GM12865 (cell line): ENCODE measurements at regions not wholly inside any gene's neighbourhood (a gene's known extent, or its start where the extent isn't known, plus 50 kb on each side); places are given as distances from the start of the nearest gene placed in this dataset.
A peak's percentile ranks its signal among the peaks of the same experiment; 100 is the strongest.

Source experiments
- DNase-seq: peaks from one replicate; pipeline ENCODE4 v3.0.0; 2010; ENCODE audit warnings: low read depth
- H3K4me3 ChIP-seq: 2 replicates; pipeline ENCODE4 v1.5.1; 2011; ENCODE audit warnings: mild to moderate bottlenecking, low read depth, low read length, control low read depth
- TF ChIP-seq, protein P1 (sequence below): IDR thresholded peaks from 2 replicates; pipeline ENCODE4 v1.5.1; 2011; ENCODE audit warnings: low read length, control low read depth, low read depth, inconsistent platforms; ENCODE audit not compliant: insufficient read depth; ENCODE audit errors: missing control alignments

DNA sequence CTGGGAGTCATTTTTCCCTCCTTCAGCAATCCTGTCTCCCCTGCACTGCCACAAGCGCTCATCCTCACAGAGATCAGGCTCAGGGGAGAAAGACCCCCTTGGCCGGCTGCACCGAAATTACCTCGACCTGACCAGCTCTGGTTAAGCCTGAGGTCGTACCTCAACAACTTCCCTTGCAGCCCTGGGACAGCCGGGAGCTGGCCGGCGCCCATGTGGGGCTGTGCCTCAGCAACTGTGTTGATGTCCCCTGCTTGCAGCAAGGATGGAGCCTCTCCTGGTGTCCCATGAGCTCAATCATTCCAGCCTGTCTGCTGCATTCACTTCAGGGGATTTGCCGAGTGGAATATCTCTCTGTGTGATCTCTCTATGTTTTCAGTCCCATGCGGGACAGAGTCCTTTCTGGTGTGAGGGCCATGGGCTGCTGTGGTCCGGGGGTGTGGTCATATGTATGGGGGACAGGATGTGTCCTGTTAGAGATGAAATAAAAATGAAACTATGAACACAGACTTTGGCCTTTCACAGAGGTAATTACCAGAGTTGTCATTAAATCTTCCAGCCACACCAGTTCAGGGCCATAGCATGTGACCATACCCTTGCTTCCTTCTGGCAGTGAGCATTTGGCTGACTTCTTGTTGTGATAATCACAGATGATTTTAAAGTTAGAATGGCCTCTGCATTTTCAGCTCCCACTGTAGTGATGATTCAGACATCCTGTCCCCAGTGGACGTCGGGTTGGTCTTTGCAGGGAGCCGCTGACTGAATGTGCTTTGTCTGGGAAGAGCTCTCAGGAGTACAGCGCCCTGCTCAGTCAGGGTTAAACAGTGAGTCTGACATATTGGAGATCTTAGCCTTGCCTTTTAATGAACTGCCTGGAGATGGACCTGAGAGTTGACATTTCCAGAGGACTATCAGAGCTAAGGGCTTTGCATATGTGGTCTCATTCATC, 405.9 kb downstream of the AACS start:
- no peak overlapping the region for H3K4me3 ChIP-seq
- DNase-seq: peak; percentile 18
- TF ChIP-seq, protein P1, sequence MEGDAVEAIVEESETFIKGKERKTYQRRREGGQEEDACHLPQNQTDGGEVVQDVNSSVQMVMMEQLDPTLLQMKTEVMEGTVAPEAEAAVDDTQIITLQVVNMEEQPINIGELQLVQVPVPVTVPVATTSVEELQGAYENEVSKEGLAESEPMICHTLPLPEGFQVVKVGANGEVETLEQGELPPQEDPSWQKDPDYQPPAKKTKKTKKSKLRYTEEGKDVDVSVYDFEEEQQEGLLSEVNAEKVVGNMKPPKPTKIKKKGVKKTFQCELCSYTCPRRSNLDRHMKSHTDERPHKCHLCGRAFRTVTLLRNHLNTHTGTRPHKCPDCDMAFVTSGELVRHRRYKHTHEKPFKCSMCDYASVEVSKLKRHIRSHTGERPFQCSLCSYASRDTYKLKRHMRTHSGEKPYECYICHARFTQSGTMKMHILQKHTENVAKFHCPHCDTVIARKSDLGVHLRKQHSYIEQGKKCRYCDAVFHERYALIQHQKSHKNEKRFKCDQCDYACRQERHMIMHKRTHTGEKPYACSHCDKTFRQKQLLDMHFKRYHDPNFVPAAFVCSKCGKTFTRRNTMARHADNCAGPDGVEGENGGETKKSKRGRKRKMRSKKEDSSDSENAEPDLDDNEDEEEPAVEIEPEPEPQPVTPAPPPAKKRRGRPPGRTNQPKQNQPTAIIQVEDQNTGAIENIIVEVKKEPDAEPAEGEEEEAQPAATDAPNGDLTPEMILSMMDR: no peak

DNA sequence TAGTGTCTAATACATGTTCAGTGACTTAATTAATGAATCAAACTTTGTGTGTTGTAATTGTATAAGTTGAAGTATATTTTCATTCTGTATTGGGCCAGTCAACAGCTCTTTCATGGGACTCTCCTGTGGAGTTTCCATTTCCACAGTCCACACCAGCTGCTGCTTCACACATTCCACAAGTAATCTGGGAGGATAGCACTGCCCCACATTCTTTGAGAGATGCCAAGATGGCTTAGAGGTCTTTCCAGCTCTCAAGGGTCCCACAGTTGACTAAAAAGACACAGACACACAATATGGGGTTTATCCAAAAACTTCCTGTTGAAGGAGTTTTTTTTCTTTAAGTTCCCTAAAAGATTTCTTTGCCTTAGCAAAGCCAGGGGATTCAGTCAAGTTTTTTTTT, 408.3 kb downstream of the AACS start:
- TF ChIP-seq, protein P1: no peak
- H3K4me3 ChIP-seq: no peak overlapping the region
- DNase-seq: no peak

DNA sequence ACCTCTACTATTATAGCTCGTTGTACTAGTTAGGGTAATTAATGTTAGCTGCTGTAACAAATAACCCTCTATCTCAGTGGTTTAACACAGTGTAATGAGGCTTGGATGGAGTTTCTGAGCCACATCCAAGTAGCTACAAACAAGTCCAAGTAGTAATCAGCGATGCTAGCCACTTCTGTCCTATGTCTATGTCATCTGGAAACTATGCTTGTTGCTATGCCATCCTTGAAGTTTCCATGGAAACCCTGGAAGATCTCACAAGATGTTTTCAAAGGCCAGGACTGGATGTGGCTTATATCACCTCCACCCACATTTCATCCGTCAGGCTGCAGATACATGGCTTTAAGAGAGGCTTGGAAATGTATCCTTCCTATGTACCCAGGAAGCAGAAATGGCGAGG, 422.1 kb downstream of the AACS start:
- TF ChIP-seq, protein P1: no peak
- no peak for DNase-seq
- no peak overlapping the region for H3K4me3 ChIP-seq

DNA sequence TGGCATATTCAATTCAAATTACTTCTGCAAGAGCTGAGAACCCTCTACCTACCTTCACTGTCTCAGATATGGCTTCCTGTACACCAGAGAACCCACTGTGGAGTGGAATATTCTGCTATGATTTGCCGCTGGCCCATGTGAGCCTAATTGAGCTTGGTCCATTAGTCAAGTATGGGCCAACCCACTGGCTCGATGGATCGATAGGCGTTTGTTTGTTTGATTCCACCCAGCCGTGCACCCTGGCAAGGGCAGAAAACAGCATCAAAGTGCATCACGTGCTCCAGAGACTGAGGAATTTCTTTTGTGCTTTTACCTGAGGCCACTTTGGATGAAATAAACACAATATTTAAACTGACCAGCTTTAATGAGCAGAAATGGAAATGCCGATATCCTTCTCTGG, 426.3 kb downstream of the AACS start:
- TF ChIP-seq, protein P1: no peak
- H3K4me3 ChIP-seq: no peak overlapping the region
- no peak for DNase-seq

DNA sequence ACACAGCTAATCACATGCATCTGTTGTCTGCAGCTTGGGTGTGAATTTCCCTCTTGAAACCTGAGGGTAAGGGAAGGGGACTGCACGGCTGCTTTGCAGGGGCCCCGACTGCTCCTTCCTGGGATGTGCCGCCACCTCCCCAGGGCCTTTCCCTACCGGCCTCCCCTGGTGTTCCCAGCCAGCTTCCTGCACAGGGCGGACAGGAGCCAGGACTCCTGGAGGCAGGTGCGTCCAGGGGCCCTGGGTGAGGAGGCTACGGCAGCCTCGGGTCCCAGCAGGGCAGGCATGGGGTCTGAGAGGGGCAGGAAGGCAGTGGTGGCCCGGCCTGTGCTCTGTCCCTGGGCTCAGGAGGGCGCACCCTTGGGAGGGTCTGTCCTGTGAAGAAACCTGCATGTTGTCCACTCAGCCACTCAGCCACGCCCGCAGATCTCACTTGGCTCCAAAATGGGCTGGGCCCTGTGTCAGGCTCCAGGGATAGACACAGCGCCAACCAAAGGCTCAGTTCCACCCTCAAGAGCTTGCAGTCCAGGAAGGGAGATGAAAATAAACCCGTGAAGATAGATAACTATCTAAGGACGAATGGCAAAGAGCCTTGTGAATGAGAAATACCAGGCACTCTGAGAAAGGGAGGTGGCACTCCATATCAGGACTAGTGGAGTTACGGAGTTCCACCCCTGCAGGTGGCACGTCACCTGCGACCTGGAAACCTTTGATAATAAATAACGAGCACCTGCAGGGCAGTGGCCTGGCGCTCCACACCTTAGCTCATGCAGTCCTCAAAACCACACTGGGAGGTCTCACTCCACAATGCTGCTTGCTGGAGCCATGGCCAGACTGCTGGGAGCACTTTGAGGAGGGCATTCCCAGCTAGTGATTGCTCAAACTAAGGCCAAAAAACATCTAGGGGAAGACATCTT, 427.4 kb downstream of the AACS start:
- TF ChIP-seq, protein P1: no peak
- DNase-seq: no peak

DNA sequence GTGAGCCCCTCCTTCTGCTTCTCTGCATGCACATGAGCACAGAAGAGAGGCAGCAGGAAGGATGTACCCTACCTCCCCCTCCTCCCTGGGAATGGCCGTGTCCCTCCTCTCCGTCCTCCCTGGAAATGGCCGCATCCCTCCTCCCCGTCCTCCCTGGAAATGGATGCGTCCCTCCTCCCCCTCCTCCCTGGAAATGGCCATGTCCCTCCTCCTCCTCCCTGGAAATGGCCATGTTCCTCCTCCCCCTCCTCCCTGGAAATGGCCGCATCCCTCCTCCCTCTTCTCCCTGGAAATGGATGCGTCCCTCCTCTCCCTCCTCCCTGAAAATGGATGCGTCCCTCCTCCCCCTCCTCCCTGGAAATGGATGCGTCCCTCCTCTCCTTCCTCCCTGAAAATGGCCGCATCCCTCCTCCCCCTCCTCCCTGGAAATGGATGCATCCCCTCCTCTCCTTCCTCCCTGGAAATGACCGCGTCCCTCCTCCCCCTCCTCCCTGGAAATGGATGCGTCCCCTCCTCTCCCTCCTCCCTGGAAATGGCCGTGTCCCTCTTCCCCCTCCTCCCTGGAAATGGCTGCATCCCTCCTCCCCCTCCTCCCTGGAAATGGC, 428.6 kb downstream of the AACS start:
- no peak for DNase-seq
- H3K4me3 ChIP-seq: no peak overlapping the region
- TF ChIP-seq, protein P1: no peak

More for the DNA sequence above, 427.4 kb downstream of the AACS start:
- H3K4me3 ChIP-seq: no peak overlapping the region
